ENCODE measurements at regions not wholly inside any gene's neighbourhood (a gene's known extent, or its start where the extent isn't known, plus 50 kb on each side); places are given as distances from the start of the nearest gene placed in this dataset.

DNA sequence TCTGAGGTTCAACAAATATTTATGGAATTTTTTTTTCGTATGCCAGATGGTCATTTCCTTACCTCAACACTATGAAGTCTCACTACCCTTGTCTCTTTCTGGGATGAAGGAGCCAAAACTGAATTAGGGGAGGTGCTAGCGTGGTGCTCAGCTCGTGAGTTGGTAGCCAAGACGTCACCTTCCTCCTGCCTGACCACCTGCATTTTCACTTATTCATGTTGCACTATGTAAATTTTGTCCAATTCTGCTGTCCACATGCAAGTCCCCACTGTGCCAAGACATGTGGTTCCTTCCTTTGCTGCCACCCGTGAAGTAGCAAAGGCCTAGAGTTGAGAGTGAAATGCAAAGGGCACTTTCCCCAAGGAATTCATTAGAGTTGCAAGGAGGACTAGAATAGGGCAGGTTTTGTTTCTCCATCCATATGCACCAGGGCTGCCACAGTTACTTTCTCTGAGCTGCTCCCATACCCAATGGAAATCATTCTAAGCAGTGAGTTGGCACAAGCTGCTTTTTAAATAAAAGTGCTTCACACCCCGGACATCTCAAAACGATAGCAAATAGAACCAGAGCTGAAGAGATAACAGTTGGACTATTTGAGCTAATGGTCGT, 591.3 kb upstream of the NOX3 start:
- no peak for DNase-seq
- FAIRE-seq: no peak
- Histone ChIP-seq H3K27ac (ENCODE audit: low read depth in 1 of 3, low read length in 2 of 3) (no peak overlapping the region), H3K9me3 (ENCODE audit: control insufficient read depth in 2 of 2, insufficient read depth in 1 of 2, low read depth in 1 of 2, low read length in 1 of 2) (no peaks in the 10 kb centered on the region), H3K27me3 (ENCODE audit: control insufficient read depth in 3 of 3, insufficient read depth in 3 of 3, low read length in 3 of 3) (no peaks in the 10 kb centered on the region), H3K4me1 (ENCODE audit: control insufficient read depth in 3 of 3, insufficient read depth in 2 of 3, low read depth in 1 of 3, low read length in 2 of 3) (no peaks in the 10 kb centered on the region), H3K36me3 (ENCODE audit: control insufficient read depth in 3 of 3, insufficient read depth in 2 of 3, low read depth in 1 of 3, low read length in 3 of 3) (no peaks in the 10 kb centered on the region), H3K4me3 (ENCODE audit: low read depth in 1 of 3, low read length in 3 of 3) (no peak overlapping the region)
- 68 to 71% (median 70%) methylated on average over 8 of the region's 8 CpGs for whole genome bisulfite sequencing, 3 donors

DNA sequence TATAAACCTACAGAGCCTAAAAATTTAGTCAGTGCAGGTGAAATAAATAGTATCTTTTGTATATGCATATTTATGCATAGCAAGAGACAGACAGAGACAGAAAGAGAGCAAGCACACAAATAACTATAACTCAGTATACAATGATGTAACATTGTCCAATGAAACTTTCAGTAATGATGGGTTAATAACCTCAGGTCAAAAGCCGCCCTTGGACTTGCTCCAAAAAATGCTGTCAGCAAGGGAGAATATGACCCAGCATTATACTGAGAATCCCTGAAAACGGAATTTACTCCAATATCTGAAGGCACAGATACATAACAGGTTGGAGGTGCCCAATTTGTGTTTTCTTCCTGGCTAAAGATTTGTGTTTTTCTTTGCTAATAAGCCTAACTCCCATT, 590.6 kb upstream of the NOX3 start:
- FAIRE-seq (no peak), DNase-seq (no peak)
- Histone ChIP-seq H3K9me3 (ENCODE audit: control insufficient read depth in 2 of 2, insufficient read depth in 1 of 2, low read depth in 1 of 2, low read length in 1 of 2) (no peaks in the 10 kb centered on the region), H3K27me3 (ENCODE audit: control insufficient read depth in 3 of 3, insufficient read depth in 3 of 3, low read length in 3 of 3) (no peaks in the 10 kb centered on the region), H3K36me3 (ENCODE audit: control insufficient read depth in 3 of 3, insufficient read depth in 2 of 3, low read depth in 1 of 3, low read length in 3 of 3) (no peaks in the 10 kb centered on the region), H3K4me1 (ENCODE audit: control insufficient read depth in 3 of 3, insufficient read depth in 2 of 3, low read depth in 1 of 3, low read length in 2 of 3) (no peaks in the 10 kb centered on the region), H3K4me3 (ENCODE audit: low read depth in 1 of 3, low read length in 3 of 3) (no peak overlapping the region), H3K27ac (ENCODE audit: low read depth in 1 of 3, low read length in 2 of 3) (no peak overlapping the region)
- WGBS, 3 donors: 34 to 55% (median 48%) methylated on average over 2 of the region's 2 CpGs

- FAIRE-seq (no peak), DNase-seq (no peak)
- no peak overlapping the region for H3K4me3 ChIP-seq (ENCODE audit: low read depth in 1 of 3, low read length in 3 of 3)
- no peaks in the 10 kb centered on the region for H3K36me3 ChIP-seq (ENCODE audit: control insufficient read depth in 3 of 3, insufficient read depth in 2 of 3, low read depth in 1 of 3, low read length in 3 of 3)
- no peaks in the 10 kb centered on the region for H3K4me1 ChIP-seq (ENCODE audit: control insufficient read depth in 3 of 3, insufficient read depth in 2 of 3, low read depth in 1 of 3, low read length in 2 of 3)
- H3K27ac ChIP-seq (ENCODE audit: low read depth in 1 of 3, low read length in 2 of 3): no peak overlapping the region
- no peaks in the 10 kb centered on the region for H3K9me3 ChIP-seq (ENCODE audit: control insufficient read depth in 2 of 2, insufficient read depth in 1 of 2, low read depth in 1 of 2, low read length in 1 of 2)
- no peaks in the 10 kb centered on the region for H3K27me3 ChIP-seq (ENCODE audit: control insufficient read depth in 3 of 3, insufficient read depth in 3 of 3, low read length in 3 of 3)
- 64 to 85% (median 84%) methylated on average over 6 of the region's 6 CpGs for whole genome bisulfite sequencing, 3 donors
Measured at GRCh38 chr6:156045401-156046267, 590.0 kb upstream of the NOX3 start.

GRCh38 chr6:156033598-156033997, 578.0 kb upstream of the NOX3 start:
- Histone ChIP-seq H3K4me1 (ENCODE audit: control insufficient read depth in 3 of 3, insufficient read depth in 2 of 3, low read depth in 1 of 3, low read length in 2 of 3) (no peaks in the 10 kb centered on the region), H3K4me3 (ENCODE audit: low read depth in 1 of 3, low read length in 3 of 3) (no peak overlapping the region), H3K27me3 (ENCODE audit: control insufficient read depth in 3 of 3, insufficient read depth in 3 of 3, low read length in 3 of 3) (no peaks in the 10 kb centered on the region), H3K27ac (ENCODE audit: low read depth in 1 of 3, low read length in 2 of 3) (no peak overlapping the region), H3K9me3 (ENCODE audit: control insufficient read depth in 2 of 2, insufficient read depth in 1 of 2, low read depth in 1 of 2, low read length in 1 of 2) (peaks cover 0 to 2% of the 10 kb centered on the region in 2 donors), H3K36me3 (ENCODE audit: control insufficient read depth in 3 of 3, insufficient read depth in 2 of 3, low read depth in 1 of 3, low read length in 3 of 3) (no peaks in the 10 kb centered on the region)
- DNase-seq: no peak
- no peak for FAIRE-seq

- peaks cover 0 to 2% of the 10 kb centered on the region in 2 donors for H3K9me3 ChIP-seq (ENCODE audit: control insufficient read depth in 2 of 2, insufficient read depth in 1 of 2, low read depth in 1 of 2, low read length in 1 of 2)
- FAIRE-seq (no peak), DNase-seq (no peak)
- WGBS, 3 donors: 13 to 35% (median 34%) methylated on average over 1 of the region's 1 CpG
- H3K36me3 ChIP-seq (ENCODE audit: control insufficient read depth in 3 of 3, insufficient read depth in 2 of 3, low read depth in 1 of 3, low read length in 3 of 3): no peaks in the 10 kb centered on the region
- no peaks in the 10 kb centered on the region for H3K4me1 ChIP-seq (ENCODE audit: control insufficient read depth in 3 of 3, insufficient read depth in 2 of 3, low read depth in 1 of 3, low read length in 2 of 3)
- no peak overlapping the region for H3K27ac ChIP-seq (ENCODE audit: low read depth in 1 of 3, low read length in 2 of 3)
- no peaks in the 10 kb centered on the region for H3K27me3 ChIP-seq (ENCODE audit: control insufficient read depth in 3 of 3, insufficient read depth in 3 of 3, low read length in 3 of 3)
- no peak overlapping the region for H3K4me3 ChIP-seq (ENCODE audit: low read depth in 1 of 3, low read length in 3 of 3)
Measured at GRCh38 chr6:156031516-156031915, 575.9 kb upstream of the NOX3 start.

DNA sequence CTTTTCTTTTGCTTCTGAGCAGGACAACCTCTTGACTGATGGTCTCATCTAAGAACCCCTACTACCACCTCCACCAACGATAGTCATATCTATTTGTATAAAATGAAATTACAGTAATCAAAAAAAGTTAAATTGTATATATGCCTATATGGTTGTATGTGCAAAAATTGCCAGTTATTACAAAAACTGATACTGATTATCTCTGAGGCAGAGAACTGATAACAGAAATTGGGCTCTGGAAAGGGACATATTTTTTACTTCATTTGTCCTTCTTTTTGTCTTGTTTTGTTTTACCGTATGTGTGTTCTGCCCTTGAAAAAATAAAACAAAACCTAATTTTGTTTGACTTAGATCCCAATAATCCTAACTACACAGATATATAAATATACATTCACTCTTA, 574.4 kb upstream of the NOX3 start:
- no peak for FAIRE-seq
- Histone ChIP-seq H3K4me3 (ENCODE audit: low read depth in 1 of 3, low read length in 3 of 3) (no peak overlapping the region), H3K4me1 (ENCODE audit: control insufficient read depth in 3 of 3, insufficient read depth in 2 of 3, low read depth in 1 of 3, low read length in 2 of 3) (no peaks in the 10 kb centered on the region), H3K9me3 (ENCODE audit: control insufficient read depth in 2 of 2, insufficient read depth in 1 of 2, low read depth in 1 of 2, low read length in 1 of 2) (peaks cover 2 to 7% of the 10 kb centered on the region in 2 donors), H3K27me3 (ENCODE audit: control insufficient read depth in 3 of 3, insufficient read depth in 3 of 3, low read length in 3 of 3) (no peaks in the 10 kb centered on the region), H3K36me3 (ENCODE audit: control insufficient read depth in 3 of 3, insufficient read depth in 2 of 3, low read depth in 1 of 3, low read length in 3 of 3) (no peaks in the 10 kb centered on the region), H3K27ac (ENCODE audit: low read depth in 1 of 3, low read length in 2 of 3) (no peak overlapping the region)
- WGBS, 3 donors: 86 to 91% (median 91%) methylated on average over 2 of the region's 2 CpGs
- DNase-seq: no peak

DNA sequence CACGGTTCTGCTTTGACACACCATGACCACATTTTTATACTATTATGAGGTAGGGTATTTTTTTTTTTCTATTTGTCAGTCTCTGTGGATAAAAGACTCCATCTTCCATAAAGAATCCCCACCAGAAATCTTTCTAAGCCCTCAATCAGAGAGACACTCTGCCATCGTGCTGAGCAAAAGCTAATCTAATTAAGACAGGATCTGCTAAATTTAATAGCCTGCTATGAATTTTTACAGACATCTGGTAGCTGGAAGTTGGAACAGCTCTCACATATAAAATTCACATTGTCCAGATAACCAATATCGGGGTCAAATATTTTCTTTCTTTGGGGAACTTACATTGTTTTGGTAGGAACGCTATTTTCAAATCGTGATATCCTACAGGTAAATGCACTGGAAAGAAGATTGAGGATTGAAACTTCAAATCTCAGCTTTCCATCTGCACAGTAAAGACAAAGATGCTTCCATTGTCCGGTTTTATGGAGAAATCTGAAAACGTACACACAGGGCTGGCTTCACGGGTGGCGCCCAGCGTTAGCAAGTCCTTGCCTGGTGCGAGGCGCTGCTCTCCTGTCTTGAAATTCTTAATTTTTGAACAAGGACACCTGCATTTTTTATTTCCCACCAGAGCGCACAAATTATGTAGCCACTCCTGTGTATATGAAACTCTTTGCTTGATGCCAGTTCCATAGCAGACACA, 573.8 kb upstream of the NOX3 start:
- DNase-seq (no peak), FAIRE-seq (no peak)
- no peaks in the 10 kb centered on the region for H3K27me3 ChIP-seq (ENCODE audit: control insufficient read depth in 3 of 3, insufficient read depth in 3 of 3, low read length in 3 of 3)
- H3K4me1 ChIP-seq (ENCODE audit: control insufficient read depth in 3 of 3, insufficient read depth in 2 of 3, low read depth in 1 of 3, low read length in 2 of 3): no peaks in the 10 kb centered on the region
- H3K4me3 ChIP-seq (ENCODE audit: low read depth in 1 of 3, low read length in 3 of 3): no peak overlapping the region
- WGBS, 3 donors: 89 to 90% (median 90%) methylated on average over 13 of the region's 13 CpGs
- H3K36me3 ChIP-seq (ENCODE audit: control insufficient read depth in 3 of 3, insufficient read depth in 2 of 3, low read depth in 1 of 3, low read length in 3 of 3): no peaks in the 10 kb centered on the region
- no peak overlapping the region for H3K27ac ChIP-seq (ENCODE audit: low read depth in 1 of 3, low read length in 2 of 3)
- H3K9me3 ChIP-seq (ENCODE audit: control insufficient read depth in 2 of 2, insufficient read depth in 1 of 2, low read depth in 1 of 2, low read length in 1 of 2): peaks cover 2 to 9% of the 10 kb centered on the region in 2 donors

- Histone ChIP-seq H3K9me3 (ENCODE audit: control insufficient read depth in 2 of 2, insufficient read depth in 1 of 2, low read depth in 1 of 2, low read length in 1 of 2) (peaks cover 2 to 9% of the 10 kb centered on the region in 2 donors), H3K27ac (ENCODE audit: low read depth in 1 of 3, low read length in 2 of 3) (peak overlapping the region in 1 of 3 donors; percentile 17), H3K4me3 (ENCODE audit: low read depth in 1 of 3, low read length in 3 of 3) (no peak overlapping the region), H3K36me3 (ENCODE audit: control insufficient read depth in 3 of 3, insufficient read depth in 2 of 3, low read depth in 1 of 3, low read length in 3 of 3) (no peaks in the 10 kb centered on the region), H3K4me1 (ENCODE audit: control insufficient read depth in 3 of 3, insufficient read depth in 2 of 3, low read depth in 1 of 3, low read length in 2 of 3) (no peaks in the 10 kb centered on the region), H3K27me3 (ENCODE audit: control insufficient read depth in 3 of 3, insufficient read depth in 3 of 3, low read length in 3 of 3) (no peaks in the 10 kb centered on the region)
- WGBS, 3 donors: 32 to 51% (median 41%) methylated on average over 15 of the region's 15 CpGs
- peak; percentile 18 to 24 for DNase-seq
- FAIRE-seq: no peak
Measured at GRCh38 chr6:156028335-156029131, 572.9 kb upstream of the NOX3 start.
